Breast epithelium (tissue), 4 donors: ENCODE measurements at regions not wholly inside any gene's neighbourhood (a gene's known extent, or its start where the extent isn't known, plus 50 kb on each side); places are given as distances from the start of the nearest gene placed in this dataset.
"Not testable (repeated sequence)": the region's sequence is repeated elsewhere in the genome, so short reads cannot be mapped to it uniquely, and the experiment has no call there.

Experiments
- DNase-seq, 2 donors: peaks; one replicate each; pipeline ENCODE4 v3.0.0-alpha.2; 2019; ENCODE audit warnings: low spot score in 2 of 2
- H3K27ac ChIP-seq, 2 donors: fragments of 200-600 bp; sonication (generic) in 1 of 2; one replicate each; pipeline ENCODE4 v1.5.1; 2016 to 2019; ENCODE audit warnings: mild to moderate bottlenecking in 1 of 2
- H3K27me3 ChIP-seq, 2 donors: fragments of 200-600 bp; sonication (generic) in 1 of 2; one replicate each; pipeline versions ENCODE4 v1.5.1 to v1.6.0; 2017 to 2019; ENCODE audit warnings: control low read depth in 1 of 2, mild to moderate bottlenecking in 1 of 2
- H3K36me3 ChIP-seq: fragments of 200-600 bp; one replicate; pipeline ENCODE4 v1.5.1; 2019
- H3K4me1 ChIP-seq, 2 donors: fragments of 200-600 bp; sonication (generic); one replicate each; pipeline ENCODE4 v1.5.1; 2016 to 2019; ENCODE audit warnings: control low read depth in 1 of 2
- H3K4me3 ChIP-seq, 3 donors: fragments of 200-600 bp; sonication (generic); 1 replicate in 2 of 3; 2 replicates in 1 of 3; pipeline ENCODE4 v1.5.1; 2016 to 2019; ENCODE audit warnings: mild to moderate bottlenecking in 3 of 3, moderate library complexity in 2 of 3
- H3K9me3 ChIP-seq, 2 donors: fragments of 200-600 bp; sonication (generic) in 1 of 2; one replicate each; pipeline ENCODE4 v1.5.1; 2016 to 2019; ENCODE audit warnings: control low read depth in 1 of 2
- CTCF ChIP-seq, 3 donors: fragments of 450-650 bp; IDR thresholded peaks; one replicate each; pipeline ENCODE4 v1.5.1; 2016 to 2017; ENCODE audit warnings: antibody characterized with exemption in 3 of 3, mild to moderate bottlenecking in 3 of 3, moderate library complexity in 3 of 3
- POLR2A ChIP-seq: fragments of 450-650 bp; IDR thresholded peaks from one replicate; pipeline ENCODE4 v1.6.1; 2016; ENCODE audit warnings: antibody characterized with exemption, mild to moderate bottlenecking, moderate library complexity
- POLR2AphosphoS5 ChIP-seq, 3 donors: sonication (generic); formaldehyde crosslinking; IDR thresholded peaks; one replicate each; pipeline ENCODE4 v1.6.1; 2017; ENCODE audit warnings: antibody characterized with exemption in 3 of 3
- intact Hi-C: fragments of 100-400 bp; cut with DNase I; formaldehyde crosslinking; loops from one replicate; pipeline ENCODE4 v1.15.1; 2023; ENCODE audit warnings: low total_unique reads

- intact Hi-C loops = no loop called here
- H3K4me3 ChIP-seq = no peak overlapping the region
- TF ChIP-seq CTCF (IDR thresholded peaks at IDR 0.05) (no peak), POLR2A (no peak), POLR2AphosphoS5 (IDR thresholded peaks at IDR 0.05) (no peak)
- no peak for DNase-seq
- no peaks in the 10 kb centered on the region for H3K27me3 ChIP-seq
- H3K36me3 ChIP-seq = no peaks in the 10 kb centered on the region
- no peaks in the 10 kb centered on the region for H3K4me1 ChIP-seq
- H3K9me3 ChIP-seq = no peaks in the 10 kb centered on the region
- no peak overlapping the region for H3K27ac ChIP-seq
Observed at GRCh38 chr21:35716876-35717565, 343.3 kb downstream of the SETD4 start.

- no peak for TF ChIP-seq CTCF (IDR thresholded peaks at IDR 0.05)
- TF ChIP-seq POLR2A = no peak
- TF ChIP-seq POLR2AphosphoS5 (IDR thresholded peaks at IDR 0.05) = no peak
- intact Hi-C loops = no loop called here
- H3K27ac ChIP-seq = no peak overlapping the region
- no peak overlapping the region for H3K4me3 ChIP-seq
- no peaks in the 10 kb centered on the region for H3K36me3 ChIP-seq
- H3K27me3 ChIP-seq = no peaks in the 10 kb centered on the region
- no peaks in the 10 kb centered on the region for H3K4me1 ChIP-seq
- DNase-seq = no peak
- no peaks in the 10 kb centered on the region for H3K9me3 ChIP-seq
Observed at GRCh38 chr21:35713914-35714313, 346.4 kb downstream of the SETD4 start.

GRCh38 chr21:35711661-35712060 is 348.7 kb downstream of the SETD4 start:
- no peaks in the 10 kb centered on the region for H3K9me3 ChIP-seq
- no peaks in the 10 kb centered on the region for H3K4me1 ChIP-seq
- TF ChIP-seq POLR2AphosphoS5 (IDR thresholded peaks at IDR 0.05) (no peak), CTCF (IDR thresholded peaks at IDR 0.05) (no peak), POLR2A (no peak)
- no peak for DNase-seq
- no peaks in the 10 kb centered on the region for H3K27me3 ChIP-seq
- H3K27ac ChIP-seq = no peak overlapping the region
- no peaks in the 10 kb centered on the region for H3K36me3 ChIP-seq
- no peak overlapping the region for H3K4me3 ChIP-seq
- intact Hi-C loops = no loop called here

- no peaks in the 10 kb centered on the region for H3K4me1 ChIP-seq
- H3K36me3 ChIP-seq = no peaks in the 10 kb centered on the region
- no peaks in the 10 kb centered on the region for H3K9me3 ChIP-seq
- no peak for DNase-seq
- TF ChIP-seq CTCF (IDR thresholded peaks at IDR 0.05) = no peak
- no peak for TF ChIP-seq POLR2A
- no peak for TF ChIP-seq POLR2AphosphoS5 (IDR thresholded peaks at IDR 0.05)
- intact Hi-C loops = no loop called here
- H3K27me3 ChIP-seq = no peaks in the 10 kb centered on the region
- no peak overlapping the region for H3K4me3 ChIP-seq
- no peak overlapping the region for H3K27ac ChIP-seq
Observed at GRCh38 chr21:35711213-35711612, 349.1 kb downstream of the SETD4 start.

GRCh38 chr21:35709990-35710389 is 350.3 kb downstream of the SETD4 start:
- H3K27me3 ChIP-seq, H3K4me3 ChIP-seq, H3K36me3 ChIP-seq, DNase-seq, H3K9me3 ChIP-seq, H3K27ac ChIP-seq, intact Hi-C loops, H3K4me1 ChIP-seq: not testable (repeated sequence)

GRCh38 chr21:35705888-35706287 is 354.4 kb downstream of the SETD4 start:
- Histone ChIP-seq H3K27me3 (no peaks in the 10 kb centered on the region), H3K27ac (no peak overlapping the region), H3K4me1 (no peaks in the 10 kb centered on the region), H3K36me3 (no peaks in the 10 kb centered on the region), H3K4me3 (no peak overlapping the region), H3K9me3 (no peaks in the 10 kb centered on the region)
- intact Hi-C loops = no loop called here
- no peak for DNase-seq
- TF ChIP-seq POLR2AphosphoS5 (IDR thresholded peaks at IDR 0.05) = no peak
- no peak for TF ChIP-seq POLR2A
- TF ChIP-seq CTCF (IDR thresholded peaks at IDR 0.05) = no peak
